HG03575 (cell line): ENCODE measurements at regions not wholly inside any gene's neighbourhood (a gene's known extent, or its start where the extent isn't known, plus 50 kb on each side); places are given as distances from the start of the nearest gene placed in this dataset.

ENCODE experiments used
- ATAC-seq: cut with Tn5 transposase; IDR thresholded peaks from one replicate; pipeline ENCODE4 v1.9.1; 2021; ENCODE audit not compliant: unreplicated experiment, insufficient number of reproducible peaks, low FRiP score; ENCODE audit errors: extremely low read depth

DNA sequence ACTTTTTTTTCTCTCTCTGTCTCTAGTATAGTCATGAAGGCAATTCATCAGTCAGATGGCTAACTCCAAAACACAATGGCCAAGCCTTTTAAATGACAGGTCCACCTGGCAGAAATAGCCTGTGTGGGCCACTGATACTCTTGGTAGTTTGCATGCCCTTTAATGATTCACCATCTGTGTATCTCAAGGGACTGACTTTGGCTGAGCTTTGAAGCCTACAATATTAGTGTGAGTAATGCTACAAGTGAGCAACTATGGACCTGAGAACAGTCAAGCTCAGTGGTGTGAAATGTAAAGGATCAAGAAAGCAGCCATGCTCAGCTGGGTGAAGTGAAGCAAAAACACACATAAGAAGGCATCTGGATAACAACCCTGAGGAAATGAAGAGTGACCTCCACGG lies 506.9 kb downstream of the TLE1 start:
- ATAC-seq: no peak

DNA sequence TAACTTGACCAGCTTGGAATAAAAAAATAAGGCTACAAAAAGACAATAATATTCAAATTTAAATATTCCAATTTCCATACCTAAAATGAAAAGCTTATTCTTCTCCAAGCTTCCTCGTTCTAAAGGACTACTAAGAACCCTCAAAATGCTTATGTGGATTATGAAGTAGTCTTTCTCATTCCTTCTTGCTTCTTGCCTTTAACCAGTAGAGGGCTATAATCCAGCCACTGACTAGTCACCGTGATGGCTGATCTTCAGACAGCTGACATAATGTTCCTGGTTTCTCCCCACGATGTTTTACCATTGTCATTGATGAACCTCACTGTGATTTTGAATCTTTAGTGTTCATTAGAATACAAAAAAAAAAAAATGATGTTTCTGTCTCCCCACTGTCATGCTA lies 515.3 kb downstream of the TLE1 start:
- no peak for ATAC-seq

DNA sequence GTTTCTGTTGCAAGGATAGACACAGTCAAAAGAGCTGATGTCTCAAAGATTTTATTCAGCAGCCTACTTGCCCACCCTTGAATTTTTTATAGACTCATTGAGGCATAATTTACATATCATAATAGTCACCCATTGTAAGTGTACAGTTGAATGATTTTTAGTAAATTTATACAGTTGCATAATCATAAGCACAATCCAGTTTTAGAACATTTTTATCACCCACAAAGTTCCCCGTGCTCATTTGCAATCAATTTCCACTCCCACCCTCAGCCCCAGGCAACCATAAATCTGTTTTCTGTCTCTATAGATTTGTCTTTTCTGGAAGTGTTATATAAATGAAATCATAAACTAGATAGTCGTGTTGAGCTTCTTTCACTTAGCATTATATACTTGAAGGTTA lies 517.7 kb downstream of the TLE1 start:
- no peak for ATAC-seq

DNA sequence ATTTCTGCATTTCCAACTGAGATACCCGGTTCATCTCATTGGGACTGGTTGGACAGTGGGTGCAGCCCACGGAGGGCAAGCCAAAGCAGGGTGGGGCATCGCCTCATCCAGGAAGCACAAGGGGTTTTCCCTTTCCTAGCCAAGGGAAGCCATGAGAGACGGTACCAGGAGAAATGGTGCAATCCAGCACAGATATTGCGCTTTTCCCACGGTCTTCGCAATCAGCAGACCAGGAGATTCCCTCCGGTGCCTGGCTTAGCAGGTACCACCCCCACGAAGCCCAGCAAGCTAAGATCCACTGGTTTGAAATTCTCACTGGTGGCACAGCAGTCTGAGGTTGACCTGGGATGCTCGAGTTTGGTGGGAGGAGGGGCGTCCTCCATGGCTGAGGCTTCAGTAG lies 527.0 kb downstream of the TLE1 start:
- no peak for ATAC-seq

DNA sequence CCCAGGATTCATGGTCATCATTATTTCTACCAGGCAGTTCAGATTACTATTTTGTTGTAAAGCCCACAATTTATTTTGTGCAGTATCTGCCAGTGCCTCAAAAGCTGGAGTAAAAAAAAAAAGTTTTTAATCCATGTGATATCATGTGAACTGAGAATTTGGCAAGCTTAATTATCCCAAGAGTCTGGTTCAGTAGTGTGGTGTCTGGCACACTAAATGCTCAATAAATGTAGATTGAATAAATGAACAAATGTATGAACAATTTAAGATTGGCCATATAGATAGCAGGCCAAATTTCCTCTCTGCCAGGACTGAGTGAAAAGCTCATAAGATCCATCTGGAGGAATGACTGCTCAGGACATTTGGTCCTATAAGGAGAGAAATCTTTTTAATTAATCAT lies 533.0 kb downstream of the TLE1 start:
- ATAC-seq: no peak

DNA sequence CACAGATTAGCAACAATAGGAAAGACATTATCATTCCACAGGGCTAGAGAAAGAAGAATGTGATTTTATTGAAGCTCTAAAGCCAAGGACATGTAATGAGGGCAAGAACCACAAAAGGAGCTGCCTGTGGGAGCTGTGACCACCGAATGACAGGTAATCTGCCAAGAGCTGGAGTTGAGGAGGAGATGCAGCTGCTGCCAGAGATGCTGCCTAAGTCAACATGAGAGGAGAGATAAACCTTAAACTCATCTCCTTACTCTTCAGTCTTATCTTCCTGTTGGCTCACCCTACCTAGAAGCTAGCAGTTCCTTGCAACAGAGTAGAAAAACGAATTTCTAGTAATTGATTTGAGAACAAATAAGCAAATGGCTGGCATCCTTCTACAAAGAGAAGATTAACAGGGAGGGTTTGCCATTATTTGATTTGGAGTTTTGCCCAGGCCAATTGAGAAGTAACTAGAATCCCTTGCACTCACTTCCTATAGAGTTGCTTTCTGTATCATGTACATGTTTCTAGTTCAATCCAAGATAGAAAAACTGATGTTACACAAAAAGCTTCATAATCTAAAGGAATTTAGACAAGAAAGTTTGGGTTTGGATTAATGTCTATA lies 539.2 kb downstream of the TLE1 start:
- no peak for ATAC-seq

DNA sequence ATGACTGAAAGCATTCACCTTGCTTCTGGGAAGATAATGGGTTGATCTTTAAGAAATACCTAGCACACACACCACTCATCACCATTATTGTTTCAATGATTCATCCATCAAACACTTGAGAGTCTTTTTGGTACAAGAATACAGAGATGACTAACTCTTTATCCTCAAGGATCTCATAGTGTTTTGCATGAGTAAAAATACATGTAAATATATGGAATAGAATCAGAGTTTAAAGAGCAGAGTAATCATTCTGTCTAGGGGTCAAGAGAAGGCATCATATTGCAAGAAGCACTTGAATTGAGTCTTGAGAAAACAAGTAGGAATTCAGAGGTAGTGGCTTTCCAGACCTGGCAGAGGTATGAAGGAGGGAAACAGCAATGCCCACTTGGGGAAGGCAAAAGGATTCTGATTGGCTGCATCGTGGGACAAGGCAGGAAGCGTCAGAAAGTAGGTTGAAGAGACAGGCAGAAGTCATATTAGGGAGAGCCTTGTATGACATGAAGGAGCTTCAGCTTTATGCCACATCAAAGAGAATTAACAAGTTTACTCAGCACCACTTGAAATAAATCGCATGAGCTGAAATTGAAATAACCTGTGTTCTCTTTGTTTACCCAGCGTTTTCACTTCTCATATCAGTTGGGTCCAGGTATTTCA lies 542.5 kb downstream of the TLE1 start:
- no peak for ATAC-seq

DNA sequence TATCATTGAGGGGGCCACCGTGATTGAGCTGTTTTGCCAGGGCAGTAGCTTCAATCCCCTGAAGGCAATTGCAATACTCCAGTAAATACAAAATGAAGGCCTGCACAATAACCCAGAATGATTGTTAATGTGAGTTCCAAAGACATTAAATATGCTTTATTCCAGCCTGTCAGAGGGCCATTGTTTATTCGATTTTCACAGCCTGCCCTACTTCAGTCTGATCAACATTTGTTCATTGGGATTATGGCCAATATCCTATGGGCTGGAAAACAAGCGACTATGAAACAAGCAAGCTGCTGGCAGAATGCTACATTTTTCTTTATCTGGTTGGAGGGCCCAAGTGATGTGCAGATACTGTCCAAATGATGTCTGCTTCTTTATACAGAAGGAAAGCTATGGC lies 543.1 kb downstream of the TLE1 start:
- no peak for ATAC-seq

DNA sequence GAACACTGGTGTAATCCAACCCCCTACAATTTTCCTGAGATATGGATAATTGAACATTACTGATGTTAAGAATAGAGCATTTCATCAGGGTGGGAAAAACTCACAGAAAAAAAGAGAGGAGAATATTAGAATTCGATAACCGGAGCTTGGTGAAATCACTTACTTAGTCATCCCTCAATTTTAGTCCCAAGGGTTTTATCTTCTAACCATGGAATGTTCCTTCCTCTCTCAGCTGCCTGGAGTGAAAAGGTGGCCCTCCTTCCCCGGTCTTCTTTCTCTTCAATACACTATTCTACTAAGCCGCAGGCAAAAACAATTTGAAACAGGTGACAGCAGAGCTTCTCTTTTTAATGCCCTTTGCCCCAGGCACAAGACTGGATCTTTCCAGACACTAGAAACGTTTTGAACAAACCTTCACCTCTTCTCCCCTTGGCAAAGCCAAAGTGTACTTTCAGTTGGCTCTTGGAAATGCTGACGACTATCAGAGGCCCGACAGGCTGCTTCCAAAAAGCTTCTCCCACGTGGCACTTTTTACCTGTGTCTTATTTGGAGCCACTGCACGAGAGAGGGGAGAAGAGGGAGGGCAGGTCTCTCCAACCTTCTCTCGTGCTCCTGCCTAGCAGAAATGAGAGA lies 543.9 kb downstream of the TLE1 start:
- ATAC-seq: no peak

DNA sequence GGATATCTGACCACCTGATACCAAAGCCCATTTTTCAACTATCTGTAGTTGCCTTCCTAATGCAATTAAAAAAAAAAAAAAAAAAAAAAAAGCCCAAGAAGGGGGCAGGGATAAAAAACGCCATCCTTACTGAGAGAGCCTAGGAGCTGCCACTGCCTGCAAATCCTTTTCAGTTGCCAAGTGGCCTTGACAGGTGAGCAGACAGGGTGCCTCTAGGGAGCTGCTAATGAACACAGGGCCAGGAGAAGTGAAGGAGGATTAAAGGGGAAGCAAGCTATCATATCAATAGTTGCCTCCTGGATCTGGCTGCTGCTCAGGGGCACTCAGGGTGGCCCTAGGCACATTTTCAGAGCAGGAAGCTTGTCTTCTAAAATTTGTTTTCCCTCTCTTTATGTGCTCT lies 547.4 kb downstream of the TLE1 start:
- ATAC-seq: no peak

DNA sequence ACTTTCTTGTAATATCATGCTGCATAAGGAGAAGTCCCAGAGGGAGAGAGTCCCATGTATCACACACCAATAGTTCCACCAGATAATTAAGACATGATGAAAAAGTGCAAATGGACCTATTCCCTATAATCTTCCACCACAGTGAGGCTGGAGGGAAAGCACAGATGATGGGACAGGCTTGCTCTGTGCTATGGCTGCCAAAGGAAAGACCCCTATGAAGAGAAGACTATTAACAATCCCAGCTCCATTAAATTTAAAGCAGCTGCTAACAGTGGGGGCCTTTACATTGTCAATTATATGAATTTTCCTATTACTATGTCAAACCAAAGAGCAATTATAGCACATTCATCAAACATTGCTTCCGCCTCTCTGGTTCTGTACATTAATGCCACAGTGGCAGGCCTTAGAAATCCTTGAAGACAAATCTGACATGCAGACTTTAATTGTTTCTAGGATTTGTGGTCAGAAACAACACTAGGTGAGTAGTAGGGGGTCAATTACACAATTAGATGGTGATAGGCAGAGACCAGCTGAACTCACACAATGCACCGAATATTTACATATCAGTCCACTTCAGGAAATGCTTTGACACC lies 551.3 kb downstream of the TLE1 start:
- no peak for ATAC-seq

DNA sequence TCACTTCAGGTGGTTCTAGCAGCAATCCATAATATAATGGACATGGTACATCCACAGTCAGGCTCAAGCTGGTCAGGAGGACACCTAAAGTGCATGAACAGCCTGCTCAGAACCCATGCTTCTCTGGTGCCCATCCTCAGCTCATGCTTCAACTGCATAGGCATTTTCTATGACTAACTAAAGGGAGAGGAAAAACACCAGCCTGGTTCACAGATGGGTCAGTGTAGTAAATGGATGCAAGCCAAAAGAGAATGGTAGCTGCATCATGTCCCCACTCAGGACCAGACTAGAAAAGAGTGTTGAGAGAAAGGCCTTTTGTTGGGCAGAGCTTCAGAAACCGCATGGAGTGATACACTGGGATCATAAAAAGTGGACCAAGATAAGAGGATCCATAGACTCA lies 556.6 kb downstream of the TLE1 start:
- no peak for ATAC-seq

DNA sequence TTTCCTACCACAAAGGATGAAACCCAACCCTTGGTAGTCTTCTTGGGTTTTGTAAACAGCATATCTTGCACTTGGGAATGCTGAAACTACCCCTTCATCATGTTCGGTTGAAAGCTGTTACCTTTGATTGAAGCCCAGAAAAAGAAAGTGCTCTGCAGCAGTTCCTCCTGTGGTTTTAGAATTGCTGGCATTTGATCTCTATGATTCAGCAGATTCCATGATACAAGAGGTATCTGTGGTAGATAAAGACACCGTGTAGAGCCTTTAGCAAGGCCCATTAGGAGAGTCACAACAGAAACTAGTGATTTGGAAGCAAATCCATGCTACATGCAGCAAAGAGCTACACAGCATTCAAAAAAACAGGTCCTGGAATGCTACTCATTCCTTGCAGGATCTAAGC lies 557.0 kb downstream of the TLE1 start:
- ATAC-seq: no peak

DNA sequence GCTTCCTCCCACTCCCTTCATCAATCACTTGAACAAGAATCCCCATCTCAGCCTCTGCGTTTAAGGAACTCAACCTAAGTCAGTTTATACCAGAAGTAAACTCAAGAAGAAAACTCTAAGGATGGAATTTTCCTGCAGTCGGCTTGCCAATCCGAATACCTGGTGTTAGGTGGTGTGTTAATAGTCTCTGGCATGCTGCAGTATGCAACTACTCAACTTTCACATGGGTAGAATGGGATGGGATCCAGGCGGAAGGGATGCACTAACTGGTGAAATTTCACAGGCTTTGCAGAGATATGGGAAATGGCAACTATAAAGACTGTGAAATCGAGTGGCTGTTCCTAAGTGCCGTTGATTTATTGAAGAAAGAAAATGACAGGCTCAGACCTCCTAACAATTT lies 560.6 kb downstream of the TLE1 start:
- no peak for ATAC-seq

DNA sequence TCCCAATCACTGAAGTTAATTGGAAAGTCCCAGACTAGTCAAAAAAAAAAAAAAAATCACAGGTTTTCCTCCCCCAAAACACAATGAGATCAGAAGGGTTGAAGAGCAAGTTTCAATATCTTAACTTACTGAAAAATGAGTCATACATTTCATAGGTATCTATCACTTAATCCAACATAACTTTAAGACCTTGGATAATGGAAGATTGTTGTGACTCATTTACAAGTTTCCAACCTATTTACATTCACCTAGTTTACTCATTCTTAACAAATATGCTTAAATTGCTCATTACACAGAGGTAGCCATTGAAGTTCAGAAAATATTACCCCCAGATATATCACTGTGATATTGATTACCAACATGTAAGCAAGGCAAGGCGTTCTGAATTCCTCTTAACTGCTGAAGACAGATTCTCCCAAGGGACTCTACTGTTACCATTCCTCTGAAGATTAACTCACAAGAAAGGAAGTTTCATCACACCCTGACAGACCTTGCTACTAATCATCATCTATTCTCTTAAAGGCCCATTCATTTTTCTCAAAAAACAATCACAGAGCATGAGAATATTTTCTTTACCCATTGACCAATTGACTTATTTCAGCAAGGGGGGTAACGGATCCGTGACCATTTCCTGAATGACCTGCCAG lies 563.8 kb downstream of the TLE1 start:
- ATAC-seq: no peak

DNA sequence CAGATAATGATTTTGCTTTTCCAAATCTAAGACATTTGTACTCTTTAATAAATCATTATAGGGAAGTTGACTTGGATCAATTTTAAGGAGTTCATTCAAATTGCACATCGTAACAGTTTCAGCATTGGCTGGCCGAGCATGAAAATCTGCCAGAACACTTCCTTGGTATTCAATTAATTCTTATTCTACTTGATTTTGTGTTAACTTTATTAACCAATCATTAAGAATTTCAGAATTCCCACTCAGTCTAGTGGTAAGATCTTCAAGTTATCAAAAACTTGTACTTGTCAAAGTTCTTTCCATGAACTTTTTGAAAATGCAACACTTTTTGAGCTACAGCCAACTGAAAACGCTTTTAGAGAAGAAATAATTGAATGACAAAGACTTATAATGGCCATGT lies 565.8 kb downstream of the TLE1 start:
- ATAC-seq: no peak

DNA sequence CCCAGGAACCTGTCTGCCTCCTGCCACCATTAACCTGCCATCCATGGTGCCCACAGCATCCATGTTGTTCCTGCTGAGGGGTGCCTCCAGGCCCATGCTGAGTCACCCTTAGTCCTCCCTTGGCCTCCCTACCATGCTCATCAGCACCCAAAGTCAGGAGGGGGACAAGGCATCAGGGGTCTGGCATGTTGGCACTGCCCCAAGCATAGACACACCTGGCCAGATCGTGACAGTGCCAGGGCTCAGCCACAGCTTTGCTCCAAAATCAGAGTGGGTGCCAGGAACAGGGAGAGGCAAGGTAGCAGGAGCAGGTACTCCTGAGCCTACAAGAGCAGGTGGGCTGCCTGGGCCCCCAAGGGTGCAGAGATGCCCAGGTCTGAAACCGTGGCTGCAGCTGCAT lies 566.6 kb downstream of the TLE1 start:
- ATAC-seq: no peak

DNA sequence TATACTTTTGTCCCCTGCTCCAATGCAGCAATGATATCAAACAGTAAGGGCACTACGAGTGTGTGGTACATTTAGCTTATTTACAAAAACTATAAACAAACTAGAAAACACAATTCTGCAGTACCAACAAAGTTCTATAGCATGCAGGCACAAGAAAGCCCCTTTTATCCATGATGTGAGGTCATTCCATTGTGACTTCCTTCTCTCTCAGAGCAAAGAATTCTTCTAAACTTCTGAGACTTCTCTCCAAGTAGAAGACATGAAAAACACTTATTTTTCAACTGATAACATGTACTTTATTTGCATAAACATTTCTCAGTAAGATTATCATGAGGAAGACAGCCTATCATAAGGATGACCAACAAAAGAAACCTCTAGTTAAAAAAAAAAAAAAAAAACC lies 569.8 kb downstream of the TLE1 start:
- no peak for ATAC-seq

DNA sequence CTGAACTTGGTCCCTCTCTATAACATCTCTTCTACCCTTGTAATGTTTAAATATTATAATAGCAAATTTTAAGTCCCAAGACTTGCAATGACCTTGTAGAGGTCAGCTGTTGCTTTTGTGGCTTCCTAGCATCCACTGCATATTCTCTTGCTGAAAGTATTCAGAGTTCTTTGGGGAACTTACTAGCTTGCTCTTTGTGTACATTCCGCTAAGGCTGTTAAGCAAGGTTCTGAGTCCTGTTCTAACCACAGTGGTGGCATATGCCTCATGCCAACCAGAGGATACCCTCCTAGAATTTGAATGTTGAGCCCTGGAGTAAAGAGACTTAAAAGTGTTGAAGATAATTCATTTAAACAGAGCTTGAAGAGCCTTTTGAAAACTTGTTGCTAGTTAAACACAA lies 570.9 kb downstream of the TLE1 start:
- ATAC-seq: no peak
